ENCODE measurements at regions not wholly inside any gene's neighbourhood (a gene's known extent, or its start where the extent isn't known, plus 50 kb on each side); places are given as distances from the start of the nearest gene placed in this dataset.

DNA sequence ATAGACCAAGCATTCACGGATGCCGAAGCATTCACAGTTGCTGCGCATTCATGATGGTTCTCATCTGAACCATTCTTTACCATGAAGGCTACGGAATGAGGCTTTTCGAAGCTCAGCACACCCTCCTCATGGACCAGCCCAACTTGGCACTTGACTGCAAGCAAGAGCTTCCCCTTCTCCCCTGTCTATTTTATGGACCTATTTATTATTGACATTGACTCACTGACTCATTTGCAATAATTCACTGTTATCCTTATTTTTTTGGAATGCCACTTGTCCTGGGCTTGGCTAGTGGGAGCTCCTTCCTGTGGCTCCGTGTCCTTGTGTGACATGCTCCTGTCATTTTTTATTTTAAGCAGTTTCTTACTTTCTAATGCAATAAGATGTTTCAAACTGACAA is 51.5 kb upstream of the ICE1 start:
- DNase-seq (ENCODE audit: low spot score), result no peak
- 87% methylated on average over 6 of the region's 6 CpGs for WGBS
- Histone ChIP-seq H3K9ac (ENCODE audit: low read depth in 1 of 2, low read length in 2 of 2) (no peak overlapping the region), H3K36me3 (ENCODE audit: control insufficient read depth in 4 of 4, insufficient read depth in 3 of 4, low read depth in 1 of 4, low read length in 3 of 4) (no peaks in the 10 kb centered on the region), H3K4me3 (ENCODE audit: low read depth in 1 of 3, low read length in 3 of 3) (no peak overlapping the region), H3K27me3 (ENCODE audit: control insufficient read depth in 4 of 4, insufficient read depth in 4 of 4, low read length in 3 of 4) (no peaks in the 10 kb centered on the region), H3K9me3 (ENCODE audit: control insufficient read depth in 4 of 4, low read length in 3 of 4) (no peaks in the 10 kb centered on the region), H3K4me1 (ENCODE audit: control insufficient read depth in 4 of 4, insufficient read depth in 4 of 4, low read length in 3 of 4) (peaks cover 0 to 28% (median 14%) of the 10 kb centered on the region in 4 donors), H3K27ac (ENCODE audit: low read depth in 1 of 2, low read length in 2 of 2) (no peak overlapping the region)
- TF ChIP-seq, protein P1, sequence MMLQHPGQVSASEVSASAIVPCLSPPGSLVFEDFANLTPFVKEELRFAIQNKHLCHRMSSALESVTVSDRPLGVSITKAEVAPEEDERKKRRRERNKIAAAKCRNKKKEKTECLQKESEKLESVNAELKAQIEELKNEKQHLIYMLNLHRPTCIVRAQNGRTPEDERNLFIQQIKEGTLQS (IDR thresholded peaks at IDR 0.05), result no peak
- TF ChIP-seq FOXA2 (IDR thresholded peaks at IDR 0.05), result no peak
- TF ChIP-seq NR2F2 (IDR thresholded peaks at IDR 0.05), result no peak
- TF ChIP-seq JUND (IDR thresholded peaks at IDR 0.05), result no peak
- no peak for TF ChIP-seq RXRA (IDR thresholded peaks at IDR 0.05)
- no peak for TF ChIP-seq GABPA (IDR thresholded peaks at IDR 0.05 in 1 of 2, conservative IDR thresholded peaks at IDR 0.05 in 1 of 2)
- TF ChIP-seq HNF4A (conservative IDR thresholded peaks at IDR 0.05), result no peak
- no peak for TF ChIP-seq HNF4G (IDR thresholded peaks at IDR 0.05)
- TF ChIP-seq YY1 (IDR thresholded peaks at IDR 0.05), result no peak
- no peak for TF ChIP-seq SP1 (IDR thresholded peaks at IDR 0.05)
- TF ChIP-seq, protein P2, sequence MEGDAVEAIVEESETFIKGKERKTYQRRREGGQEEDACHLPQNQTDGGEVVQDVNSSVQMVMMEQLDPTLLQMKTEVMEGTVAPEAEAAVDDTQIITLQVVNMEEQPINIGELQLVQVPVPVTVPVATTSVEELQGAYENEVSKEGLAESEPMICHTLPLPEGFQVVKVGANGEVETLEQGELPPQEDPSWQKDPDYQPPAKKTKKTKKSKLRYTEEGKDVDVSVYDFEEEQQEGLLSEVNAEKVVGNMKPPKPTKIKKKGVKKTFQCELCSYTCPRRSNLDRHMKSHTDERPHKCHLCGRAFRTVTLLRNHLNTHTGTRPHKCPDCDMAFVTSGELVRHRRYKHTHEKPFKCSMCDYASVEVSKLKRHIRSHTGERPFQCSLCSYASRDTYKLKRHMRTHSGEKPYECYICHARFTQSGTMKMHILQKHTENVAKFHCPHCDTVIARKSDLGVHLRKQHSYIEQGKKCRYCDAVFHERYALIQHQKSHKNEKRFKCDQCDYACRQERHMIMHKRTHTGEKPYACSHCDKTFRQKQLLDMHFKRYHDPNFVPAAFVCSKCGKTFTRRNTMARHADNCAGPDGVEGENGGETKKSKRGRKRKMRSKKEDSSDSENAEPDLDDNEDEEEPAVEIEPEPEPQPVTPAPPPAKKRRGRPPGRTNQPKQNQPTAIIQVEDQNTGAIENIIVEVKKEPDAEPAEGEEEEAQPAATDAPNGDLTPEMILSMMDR (IDR thresholded peaks at IDR 0.05; ENCODE audit: low read depth, low read length, missing input control), result no peak
- no peak for TF ChIP-seq TAF1 (conservative IDR thresholded peaks at IDR 0.05)
- no peak for TF ChIP-seq FOXA1 (IDR thresholded peaks at IDR 0.05)
- TF ChIP-seq ZBTB33 (IDR thresholded peaks at IDR 0.05), result no peak
- no peak for TF ChIP-seq EGR1 (IDR thresholded peaks at IDR 0.05; ENCODE audit: low read depth in 2 of 2)
- TF ChIP-seq, protein P3, sequence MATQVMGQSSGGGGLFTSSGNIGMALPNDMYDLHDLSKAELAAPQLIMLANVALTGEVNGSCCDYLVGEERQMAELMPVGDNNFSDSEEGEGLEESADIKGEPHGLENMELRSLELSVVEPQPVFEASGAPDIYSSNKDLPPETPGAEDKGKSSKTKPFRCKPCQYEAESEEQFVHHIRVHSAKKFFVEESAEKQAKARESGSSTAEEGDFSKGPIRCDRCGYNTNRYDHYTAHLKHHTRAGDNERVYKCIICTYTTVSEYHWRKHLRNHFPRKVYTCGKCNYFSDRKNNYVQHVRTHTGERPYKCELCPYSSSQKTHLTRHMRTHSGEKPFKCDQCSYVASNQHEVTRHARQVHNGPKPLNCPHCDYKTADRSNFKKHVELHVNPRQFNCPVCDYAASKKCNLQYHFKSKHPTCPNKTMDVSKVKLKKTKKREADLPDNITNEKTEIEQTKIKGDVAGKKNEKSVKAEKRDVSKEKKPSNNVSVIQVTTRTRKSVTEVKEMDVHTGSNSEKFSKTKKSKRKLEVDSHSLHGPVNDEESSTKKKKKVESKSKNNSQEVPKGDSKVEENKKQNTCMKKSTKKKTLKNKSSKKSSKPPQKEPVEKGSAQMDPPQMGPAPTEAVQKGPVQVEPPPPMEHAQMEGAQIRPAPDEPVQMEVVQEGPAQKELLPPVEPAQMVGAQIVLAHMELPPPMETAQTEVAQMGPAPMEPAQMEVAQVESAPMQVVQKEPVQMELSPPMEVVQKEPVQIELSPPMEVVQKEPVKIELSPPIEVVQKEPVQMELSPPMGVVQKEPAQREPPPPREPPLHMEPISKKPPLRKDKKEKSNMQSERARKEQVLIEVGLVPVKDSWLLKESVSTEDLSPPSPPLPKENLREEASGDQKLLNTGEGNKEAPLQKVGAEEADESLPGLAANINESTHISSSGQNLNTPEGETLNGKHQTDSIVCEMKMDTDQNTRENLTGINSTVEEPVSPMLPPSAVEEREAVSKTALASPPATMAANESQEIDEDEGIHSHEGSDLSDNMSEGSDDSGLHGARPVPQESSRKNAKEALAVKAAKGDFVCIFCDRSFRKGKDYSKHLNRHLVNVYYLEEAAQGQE (IDR thresholded peaks at IDR 0.05), result no peak

DNA sequence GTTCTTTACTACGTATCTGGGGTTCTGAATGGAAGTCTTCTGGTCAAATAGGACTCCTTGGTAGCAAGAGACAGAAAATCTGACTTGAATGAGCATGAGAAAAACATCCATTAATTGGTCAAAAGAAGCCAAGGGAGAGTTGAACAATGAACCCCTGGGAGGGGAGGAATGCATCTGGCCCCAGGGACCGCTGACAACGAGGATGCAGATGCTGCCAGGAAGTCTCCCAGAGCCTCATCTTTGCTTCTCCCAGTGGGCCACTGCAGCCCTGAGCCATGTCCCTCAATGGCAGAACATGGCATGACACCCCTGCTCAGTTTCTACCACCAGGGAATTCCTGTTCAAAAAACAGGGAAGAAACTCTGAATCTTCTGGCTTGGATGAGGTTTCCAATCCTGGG is 50.5 kb upstream of the ICE1 start:
- peaks cover 0 to 28% (median 14%) of the 10 kb centered on the region in 4 donors for H3K4me1 ChIP-seq (ENCODE audit: control insufficient read depth in 4 of 4, insufficient read depth in 4 of 4, low read length in 3 of 4)
- TF ChIP-seq RXRA (IDR thresholded peaks at IDR 0.05), result no peak
- TF ChIP-seq EGR1 (IDR thresholded peaks at IDR 0.05; ENCODE audit: low read depth in 2 of 2), result no peak
- TF ChIP-seq, protein P1 (IDR thresholded peaks at IDR 0.05), result no peak
- TF ChIP-seq HNF4A (conservative IDR thresholded peaks at IDR 0.05), result no peak
- TF ChIP-seq, protein P2 (IDR thresholded peaks at IDR 0.05; ENCODE audit: low read depth, low read length, missing input control), result no peak
- no peak overlapping the region for H3K4me3 ChIP-seq (ENCODE audit: low read depth in 1 of 3, low read length in 3 of 3)
- no peak for DNase-seq (ENCODE audit: low spot score)
- H3K27me3 ChIP-seq (ENCODE audit: control insufficient read depth in 4 of 4, insufficient read depth in 4 of 4, low read length in 3 of 4), result no peaks in the 10 kb centered on the region
- 89% methylated on average over 3 of the region's 3 CpGs for WGBS
- H3K27ac ChIP-seq (ENCODE audit: low read depth in 1 of 2, low read length in 2 of 2), result no peak overlapping the region
- no peak overlapping the region for H3K9ac ChIP-seq (ENCODE audit: low read depth in 1 of 2, low read length in 2 of 2)
- no peaks in the 10 kb centered on the region for H3K9me3 ChIP-seq (ENCODE audit: control insufficient read depth in 4 of 4, low read length in 3 of 4)
- H3K36me3 ChIP-seq (ENCODE audit: control insufficient read depth in 4 of 4, insufficient read depth in 3 of 4, low read depth in 1 of 4, low read length in 3 of 4), result no peaks in the 10 kb centered on the region
